ENCODE measurements at regions not wholly inside any gene's neighbourhood (a gene's known extent, or its start where the extent isn't known, plus 50 kb on each side); places are given as distances from the start of the nearest gene placed in this dataset.
"Not testable (repeated sequence)": the region's sequence is repeated elsewhere in the genome, so short reads cannot be mapped to it uniquely, and the experiment has no call there.

GRCh38 chr2:4221434-4221833 lies 518.1 kb downstream of the DCDC2C start:
- DNase-seq (ENCODE audit: low read depth), result no peak
- no peak for TF ChIP-seq CTCF (IDR thresholded peaks at IDR 0.05; ENCODE audit: control insufficient read depth, insufficient read depth, low read depth, low read length, missing control alignments)
- H3K4me3 ChIP-seq (ENCODE audit: control insufficient read depth, low read depth, low read length), result no peak overlapping the region

GRCh38 chr2:4221845-4222244 lies 518.5 kb downstream of the DCDC2C start:
- no peak overlapping the region for H3K4me3 ChIP-seq (ENCODE audit: control insufficient read depth, low read depth, low read length)
- DNase-seq (ENCODE audit: low read depth), result no peak
- no peak for TF ChIP-seq CTCF (IDR thresholded peaks at IDR 0.05; ENCODE audit: control insufficient read depth, insufficient read depth, low read depth, low read length, missing control alignments)

- not testable (repeated sequence) for H3K4me3 ChIP-seq (ENCODE audit: control insufficient read depth, low read depth, low read length); DNase-seq (ENCODE audit: low read depth)
Measured at GRCh38 chr2:4244422-4244821, 541.0 kb downstream of the DCDC2C start.

- TF ChIP-seq CTCF (IDR thresholded peaks at IDR 0.05; ENCODE audit: control insufficient read depth, insufficient read depth, low read depth, low read length, missing control alignments), result no peak
- no peak overlapping the region for H3K4me3 ChIP-seq (ENCODE audit: control insufficient read depth, low read depth, low read length)
- no peak for DNase-seq (ENCODE audit: low read depth)
Measured at GRCh38 chr2:4246364-4247131, 543.2 kb downstream of the DCDC2C start.

GRCh38 chr2:4247791-4248190 lies 544.4 kb downstream of the DCDC2C start:
- no peak overlapping the region for H3K4me3 ChIP-seq (ENCODE audit: control insufficient read depth, low read depth, low read length)
- no peak for DNase-seq (ENCODE audit: low read depth)
- no peak for TF ChIP-seq CTCF (IDR thresholded peaks at IDR 0.05; ENCODE audit: control insufficient read depth, insufficient read depth, low read depth, low read length, missing control alignments)

GRCh38 chr2:4255491-4255890 lies 552.1 kb downstream of the DCDC2C start:
- no peak for TF ChIP-seq CTCF (IDR thresholded peaks at IDR 0.05; ENCODE audit: control insufficient read depth, insufficient read depth, low read depth, low read length, missing control alignments)

GRCh38 chr2:4256351-4256750 lies 553.0 kb downstream of the DCDC2C start:
- no peak for DNase-seq (ENCODE audit: low read depth)
- no peak overlapping the region for H3K4me3 ChIP-seq (ENCODE audit: control insufficient read depth, low read depth, low read length)
- TF ChIP-seq CTCF (IDR thresholded peaks at IDR 0.05; ENCODE audit: control insufficient read depth, insufficient read depth, low read depth, low read length, missing control alignments), result no peak

More at GRCh38 chr2:4255491-4255890, 552.1 kb downstream of the DCDC2C start:
- no peak overlapping the region for H3K4me3 ChIP-seq (ENCODE audit: control insufficient read depth, low read depth, low read length)
- no peak for DNase-seq (ENCODE audit: low read depth)
